HG02870 (cell line): ENCODE measurements at regions not wholly inside any gene's neighbourhood (a gene's known extent, or its start where the extent isn't known, plus 50 kb on each side); places are given as distances from the start of the nearest gene placed in this dataset.

Experiments
- ATAC-seq: cut with Tn5 transposase; IDR thresholded peaks from one replicate; pipeline ENCODE4 v1.9.1; 2021; ENCODE audit warnings: mild to moderate bottlenecking, moderate library complexity; ENCODE audit not compliant: unreplicated experiment

DNA sequence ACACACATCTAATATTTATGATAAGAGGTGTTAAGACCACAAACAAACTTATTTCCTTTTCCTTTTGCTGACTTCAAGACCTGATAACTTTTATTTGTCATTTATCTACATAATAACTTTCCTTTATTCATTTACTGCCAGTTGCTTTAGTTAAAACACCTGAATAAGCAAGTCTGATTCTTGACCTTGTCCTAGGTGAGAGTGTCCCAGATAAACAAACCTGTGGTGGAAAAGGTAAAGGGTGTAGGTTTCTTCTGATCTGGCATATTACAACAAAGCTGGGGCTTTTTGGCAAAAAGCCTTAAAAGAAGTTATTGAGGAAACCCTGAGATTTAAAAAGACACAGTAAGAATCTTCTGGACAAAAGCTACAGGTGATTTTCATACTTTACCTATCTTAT lies 191.5 kb downstream of the ZBBX start:
- ATAC-seq, result no peak

GRCh38 chr3:167187221-167187620 lies 192.9 kb downstream of the ZBBX start:
- no peak for ATAC-seq

DNA sequence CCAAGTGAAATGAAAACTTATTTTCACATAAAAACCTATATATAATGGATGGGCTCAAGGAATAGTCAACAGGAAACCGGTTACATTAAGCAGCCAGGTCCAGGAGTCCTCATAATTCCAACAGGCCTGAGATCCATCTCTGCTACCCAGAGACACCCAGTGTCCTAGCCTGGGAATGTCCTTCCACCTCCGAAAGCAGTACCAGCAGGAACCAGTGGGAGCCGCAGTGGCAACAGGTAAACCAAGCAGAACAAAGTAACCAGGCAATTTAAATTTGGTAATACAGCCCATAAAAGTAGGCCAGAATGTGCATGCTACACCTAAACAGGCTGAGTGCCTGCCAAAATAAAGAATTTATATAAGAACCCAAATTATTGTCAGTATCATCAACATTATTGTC lies 195.6 kb downstream of the ZBBX start:
- ATAC-seq, result no peak

- no peak for ATAC-seq
These were observed 207.7 kb downstream of the ZBBX start for GRCh38 chr3:167172377-167172776.

GRCh38 chr3:167167491-167167890 lies 212.6 kb downstream of the ZBBX start:
- no peak for ATAC-seq

GRCh38 chr3:167166594-167167253 lies 213.4 kb downstream of the ZBBX start:
- ATAC-seq, result no peak

- no peak for ATAC-seq
These were observed 214.1 kb downstream of the ZBBX start for GRCh38 chr3:167166012-167166411.

- ATAC-seq, result no peak
These were observed 216.5 kb downstream of the ZBBX start for GRCh38 chr3:167163580-167163979.

GRCh38 chr3:167162083-167162482 lies 218.0 kb downstream of the ZBBX start:
- ATAC-seq, result no peak

DNA sequence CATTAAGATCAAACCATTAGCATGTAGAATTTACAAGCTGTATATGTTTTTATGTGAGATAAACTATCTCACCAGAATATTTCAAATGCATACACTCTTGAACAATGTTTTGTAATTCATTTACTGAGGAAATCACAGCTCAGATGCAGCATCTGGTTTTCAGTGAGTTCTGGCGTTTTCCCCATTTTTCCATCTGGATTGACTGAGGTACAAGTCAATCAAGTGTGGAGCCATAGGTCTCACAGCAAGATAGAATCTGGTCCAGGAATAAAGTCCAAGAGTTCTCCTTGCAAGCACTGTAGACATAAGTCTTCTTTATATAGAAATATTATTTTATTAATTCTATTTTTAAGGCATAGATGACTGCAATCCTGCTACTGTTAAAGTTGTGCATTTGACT lies 219.3 kb downstream of the ZBBX start:
- ATAC-seq, result no peak

DNA sequence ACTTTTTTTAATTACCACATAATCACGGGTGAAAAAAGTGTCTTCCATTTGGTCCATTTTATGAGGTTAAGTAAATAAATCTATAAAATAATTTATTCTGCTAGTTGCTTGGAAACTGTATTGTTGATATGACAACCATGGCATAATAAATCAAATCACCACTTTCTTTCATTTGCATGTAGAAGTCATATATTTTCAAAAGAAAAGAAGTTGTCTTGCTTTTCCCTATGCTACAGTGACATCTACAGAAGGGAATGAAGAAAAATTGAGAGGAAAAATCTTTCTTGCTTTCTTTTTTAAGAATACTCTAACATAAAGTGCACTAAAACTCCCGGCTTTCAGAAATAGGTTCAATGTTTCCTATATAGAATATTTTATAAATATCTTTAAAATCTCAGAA lies 228.5 kb downstream of the ZBBX start:
- ATAC-seq, result no peak

- no peak for ATAC-seq
These were observed 232.0 kb downstream of the ZBBX start for GRCh38 chr3:167148136-167148535.

GRCh38 chr3:167146911-167147310 lies 233.2 kb downstream of the ZBBX start:
- ATAC-seq, result no peak

GRCh38 chr3:167125612-167126407 lies 254.3 kb downstream of the ZBBX start:
- no peak for ATAC-seq

DNA sequence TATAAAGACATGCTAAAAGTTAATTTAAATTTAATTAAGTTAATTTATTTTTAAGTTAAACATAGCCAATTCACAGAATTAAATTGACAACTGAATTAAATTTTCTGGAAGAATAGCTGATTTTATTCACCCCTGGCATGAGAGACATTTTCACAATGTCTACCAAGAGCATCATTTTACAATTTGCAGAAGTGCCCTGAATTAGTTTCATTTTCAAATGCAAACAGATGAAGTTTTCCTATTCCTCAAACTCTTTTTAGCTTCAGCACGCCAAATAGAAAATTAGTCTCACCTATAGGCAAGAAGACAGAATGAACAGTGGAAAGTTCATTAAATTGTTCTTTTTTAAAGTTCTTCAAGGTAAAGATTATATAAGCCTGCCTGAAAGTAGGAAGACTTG lies 259.3 kb downstream of the ZBBX start:
- ATAC-seq, result no peak

DNA sequence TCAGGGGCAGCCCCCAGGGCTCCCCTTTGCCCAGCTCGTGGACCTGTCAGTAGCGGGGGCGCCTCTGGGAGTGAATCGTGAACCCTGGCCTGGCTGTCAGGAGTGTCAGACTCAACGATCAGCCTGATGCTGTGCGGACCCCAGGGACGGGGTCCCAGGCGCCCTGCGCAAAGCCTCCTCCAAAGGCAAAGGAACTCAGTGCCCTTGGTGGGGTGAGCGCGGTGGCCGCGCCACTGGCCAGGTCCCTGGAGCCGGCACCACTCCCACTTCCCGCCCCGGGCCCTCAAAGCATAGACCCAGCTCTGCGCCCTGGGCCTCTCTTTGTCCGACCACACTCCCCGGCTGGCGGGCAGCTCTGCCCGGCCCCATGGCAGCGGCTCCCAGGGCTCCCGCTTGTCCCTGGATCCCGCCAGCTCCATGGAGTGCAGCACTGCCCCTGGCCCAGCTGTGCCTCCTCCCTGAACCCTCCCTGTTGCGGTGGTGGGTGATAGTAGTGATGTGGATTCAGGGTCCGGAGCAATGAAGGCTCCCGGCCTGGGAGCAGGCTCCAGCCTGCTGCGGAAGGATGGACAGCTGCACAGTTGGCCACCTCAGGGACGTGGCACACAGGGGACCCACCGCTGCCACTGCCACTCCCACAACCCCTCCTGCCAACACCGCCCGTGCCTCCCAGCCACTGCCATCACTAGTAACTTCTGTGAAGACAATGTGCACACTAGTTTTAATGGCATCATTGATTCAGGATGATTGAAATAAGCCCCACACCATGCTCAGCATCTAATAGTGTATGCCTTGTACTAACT lies 263.8 kb downstream of the ZBBX start:
- no peak for ATAC-seq

- no peak for ATAC-seq
These were observed 264.7 kb downstream of the ZBBX start for GRCh38 chr3:167115331-167115934.

GRCh38 chr3:167114619-167115018 lies 265.5 kb downstream of the ZBBX start:
- no peak for ATAC-seq

GRCh38 chr3:167113035-167113830 lies 266.9 kb downstream of the ZBBX start:
- no peak for ATAC-seq

DNA sequence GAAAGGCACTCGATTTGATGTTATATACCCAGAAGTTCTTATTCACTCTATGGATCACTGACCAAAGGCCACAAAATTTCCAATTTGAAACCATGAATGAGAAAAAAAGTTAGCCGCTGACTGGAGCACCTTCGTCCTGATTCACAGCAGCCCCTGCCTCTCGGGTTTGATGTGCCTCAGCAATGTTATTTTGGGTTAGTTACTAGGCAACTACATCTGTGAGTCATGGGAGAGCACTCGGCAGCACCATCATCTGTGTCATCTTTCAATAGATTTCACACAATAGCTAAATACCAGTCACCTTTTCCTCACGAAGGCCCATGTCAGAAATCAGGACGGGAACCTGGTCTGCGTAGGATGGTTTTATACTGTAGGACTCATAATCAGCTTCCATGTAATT lies 269.2 kb downstream of the ZBBX start:
- no peak for ATAC-seq

DNA sequence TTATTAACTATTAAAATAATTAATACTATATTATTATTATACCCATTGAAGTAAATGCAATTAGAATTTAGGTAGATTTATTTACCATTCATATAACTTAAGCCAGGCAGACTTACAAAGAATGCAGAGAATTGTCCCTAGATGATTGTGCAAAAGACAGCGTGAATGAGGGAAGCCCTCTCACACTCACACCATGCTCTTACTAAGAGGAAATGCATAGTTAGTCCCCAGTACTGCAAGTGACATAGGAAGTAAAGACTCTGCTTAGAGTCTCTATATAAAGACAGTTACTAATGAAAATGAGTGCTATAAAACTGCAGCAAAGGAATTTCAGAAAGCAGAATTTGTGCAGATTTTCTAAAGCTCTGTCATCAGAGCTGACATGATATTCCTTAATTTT lies 270.4 kb downstream of the ZBBX start:
- no peak for ATAC-seq
